Activated CD4-positive, alpha-beta T cell treated with anti-CD3 and anti-CD28 coated beads for 36 hours (primary cell): ENCODE measurements at regions not wholly inside any gene's neighbourhood (a gene's known extent, or its start where the extent isn't known, plus 50 kb on each side); places are given as distances from the start of the nearest gene placed in this dataset.

Source experiments
- ATAC-seq: fragments of 200-7000 bp; cut with Tn5 transposase; one replicate; pipeline ENCODE4 v1.10.0; 2021; ENCODE audit warnings: mild to moderate bottlenecking, moderate library complexity
- CTCF ChIA-PET: fragments of 350-600 bp; sonication (Branson Sonifier 250); formaldehyde crosslinking; loops from one replicate; lab custom pipeline; 2021; ENCODE audit warnings: antibody characterized with exemption; lab: Charles Lee
- POLR2A ChIA-PET: fragments of 350-600 bp; sonication (Branson Sonifier 250); formaldehyde crosslinking; loops from one replicate; lab custom pipeline; 2021; ENCODE audit warnings: antibody characterized with exemption, inconsistent platforms; lab: Charles Lee
- DNase-seq: peaks from one replicate; pipeline ENCODE4 v3.0.0-alpha.2; 2020
- H3K27ac Mint-ChIP-seq: one replicate; pipeline ENCODE4 v1.8.0; 2021; ENCODE audit warnings: mixed read lengths
- H3K27me3 Mint-ChIP-seq: one replicate; pipeline ENCODE4 v1.8.0; 2021; ENCODE audit warnings: mixed read lengths
- H3K36me3 Mint-ChIP-seq: one replicate; pipeline ENCODE4 v1.8.0; 2021; ENCODE audit warnings: low read depth, mixed read lengths
- H3K4me1 Mint-ChIP-seq: one replicate; pipeline ENCODE4 v1.8.0; 2021; ENCODE audit warnings: mixed read lengths
- H3K4me3 Mint-ChIP-seq: one replicate; pipeline ENCODE4 v1.8.0; 2021; ENCODE audit warnings: mild to moderate bottlenecking, moderate library complexity, mixed read lengths
- H3K9me3 Mint-ChIP-seq: one replicate; pipeline ENCODE4 v1.8.0; 2021; ENCODE audit warnings: low read depth, mixed read lengths
- intact Hi-C, 2 experiments: fragments of 100-400 bp; cut with DNase I in 1 of 2; cut with micrococcal nuclease in 1 of 2; formaldehyde crosslinking; loops; one replicate each; pipeline versions ENCODE4 v1.14.2 to v1.15.1; 2022 to 2024; cut with DNase I, micrococcal nuclease

DNA sequence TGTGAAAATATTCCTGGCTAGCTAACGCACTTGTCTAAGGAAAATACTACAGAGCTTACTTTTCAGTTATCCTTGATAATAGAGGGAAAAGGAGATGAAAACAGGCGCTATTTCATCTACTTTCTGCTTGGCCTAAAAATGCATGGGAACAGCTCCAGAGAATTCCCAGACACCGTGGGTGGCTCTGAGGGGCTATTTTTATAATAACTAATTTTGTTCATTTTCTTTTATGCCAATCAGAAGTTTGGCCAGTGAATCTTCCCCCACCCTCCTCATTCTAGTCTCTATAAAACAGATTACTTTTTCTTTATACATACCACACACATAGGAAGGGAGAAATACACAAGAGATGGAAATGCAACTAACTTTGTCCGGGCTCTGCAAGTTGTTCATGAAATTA, 322.9 kb downstream of the SETD4 start:
- H3K27ac Mint-ChIP-seq: no peak overlapping the region
- H3K36me3 Mint-ChIP-seq: no peaks in the 10 kb centered on the region
- intact Hi-C loops: no loop called here
- ATAC-seq (no peak), DNase-seq (no peak)
- peaks cover 6% of the 10 kb centered on the region for H3K27me3 Mint-ChIP-seq
- H3K9me3 Mint-ChIP-seq: no peaks in the 10 kb centered on the region
- no peak overlapping the region for H3K4me3 Mint-ChIP-seq
- ChIA-PET CTCF (no interaction called here), POLR2A (interaction anchor here (0.6 kb wide), 1 partner anchor 50 kb away, joined by 3 read pairs; no protein-coding TSS in a partner anchor)
- no peaks in the 10 kb centered on the region for H3K4me1 Mint-ChIP-seq

DNA sequence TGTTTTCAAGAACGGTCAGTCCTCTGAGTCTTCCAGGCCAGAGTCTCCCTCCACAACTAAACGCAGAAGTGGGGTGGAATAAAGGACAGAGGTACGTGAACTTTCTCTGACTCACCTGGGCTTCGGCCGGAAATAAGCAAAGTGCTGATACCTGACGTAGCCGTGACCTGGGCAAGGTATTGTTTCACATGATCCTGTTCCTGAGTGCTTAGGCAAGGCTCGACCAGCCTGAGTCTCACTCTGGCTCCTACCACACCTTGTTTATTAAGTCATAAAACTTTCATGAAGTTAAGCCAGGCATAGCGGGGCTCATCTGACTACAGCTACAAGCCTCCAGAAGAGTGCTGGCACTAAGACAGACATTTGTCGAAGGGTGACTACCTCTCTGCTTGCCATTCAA, 327.5 kb downstream of the SETD4 start:
- Mint-ChIP-seq H3K4me3 (no peak overlapping the region), H3K9me3 (no peaks in the 10 kb centered on the region), H3K27ac (no peak overlapping the region), H3K36me3 (no peaks in the 10 kb centered on the region), H3K4me1 (no peaks in the 10 kb centered on the region), H3K27me3 (peaks cover 11% of the 10 kb centered on the region)
- ChIA-PET CTCF (no interaction called here), POLR2A (no interaction called here)
- DNase-seq (no peak), ATAC-seq (no peak)
- intact Hi-C loops: no loop called here

DNA sequence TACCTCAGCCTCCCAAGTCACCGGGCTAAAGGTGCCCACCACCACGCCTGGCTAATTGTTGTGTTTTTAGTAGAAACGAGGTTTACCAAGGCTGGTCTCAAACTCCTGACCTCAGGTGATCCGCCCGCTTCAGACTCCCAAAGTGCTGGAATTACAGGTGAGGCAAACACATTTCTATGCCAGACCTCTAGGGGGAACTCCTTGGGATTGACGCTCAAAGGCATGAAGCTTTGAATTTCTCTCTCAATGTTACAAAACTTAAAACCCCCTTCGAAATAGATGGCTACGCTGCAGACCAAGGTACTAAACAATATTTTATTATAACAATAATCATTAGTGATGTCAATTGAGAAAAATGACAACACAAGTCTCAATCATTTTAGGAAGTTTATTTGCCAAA, 330.0 kb downstream of the SETD4 start:
- Mint-ChIP-seq H3K4me1 (no peaks in the 10 kb centered on the region), H3K4me3 (no peak overlapping the region), H3K27ac (no peak overlapping the region), H3K36me3 (no peaks in the 10 kb centered on the region), H3K27me3 (peaks cover 24% of the 10 kb centered on the region), H3K9me3 (no peaks in the 10 kb centered on the region)
- intact Hi-C loops: no loop called here
- POLR2A ChIA-PET: no interaction called here
- ATAC-seq (no peak), DNase-seq (no peak)
- CTCF ChIA-PET: no interaction called here

DNA sequence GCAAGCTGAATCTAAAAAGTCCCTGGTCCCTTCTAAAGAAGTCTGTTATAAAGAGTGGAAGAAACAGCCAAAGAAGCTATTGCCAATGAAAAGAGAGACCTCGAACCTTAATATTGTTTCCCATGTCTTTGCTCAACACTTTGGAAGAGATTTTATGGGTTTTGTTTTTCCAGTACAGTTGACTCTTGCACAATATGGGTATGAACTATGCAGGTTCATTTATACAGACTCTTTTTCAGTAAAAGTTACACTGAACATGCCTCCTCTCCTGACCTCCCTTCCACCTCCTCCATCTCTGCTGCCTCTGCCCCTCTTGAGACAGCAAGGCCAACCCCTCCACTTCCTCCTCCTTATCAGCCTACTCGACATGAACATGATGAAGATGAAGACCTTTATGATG, 332.5 kb downstream of the SETD4 start:
- Mint-ChIP-seq H3K9me3 (no peaks in the 10 kb centered on the region), H3K36me3 (no peaks in the 10 kb centered on the region), H3K4me3 (no peak overlapping the region), H3K27ac (no peak overlapping the region), H3K27me3 (peaks cover 32% of the 10 kb centered on the region), H3K4me1 (no peaks in the 10 kb centered on the region)
- intact Hi-C loops: no loop called here
- ChIA-PET POLR2A (no interaction called here), CTCF (interaction anchor here (0.6 to 1.5 kb wide), 2 partner anchors 17 to 982 kb away, joined by 3 to 5 read pairs; no protein-coding TSS in a partner anchor)
- no peak for ATAC-seq
- DNase-seq: no peak

DNA sequence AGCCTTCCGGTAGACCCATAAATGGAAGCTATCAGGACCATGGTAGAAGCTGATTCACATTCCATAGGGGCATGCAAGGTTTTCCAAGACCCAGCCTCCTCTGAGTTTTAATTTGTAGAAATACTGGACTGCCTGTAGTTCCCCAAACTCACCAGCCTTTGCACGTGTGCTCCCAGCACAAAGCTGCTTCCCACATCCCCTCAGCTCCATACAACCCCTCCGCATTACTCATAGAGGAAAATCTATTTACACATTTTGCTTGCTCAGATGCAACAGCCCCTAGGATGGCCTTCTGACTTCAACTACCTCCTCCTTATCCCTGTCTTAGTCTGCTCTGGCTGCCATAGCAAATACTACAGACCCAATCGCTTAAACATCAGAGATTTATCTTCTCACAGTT, 336.2 kb downstream of the SETD4 start:
- H3K36me3 Mint-ChIP-seq: no peaks in the 10 kb centered on the region
- POLR2A ChIA-PET: no interaction called here
- intact Hi-C loops: no loop called here
- CTCF ChIA-PET: no interaction called here
- no peak overlapping the region for H3K27ac Mint-ChIP-seq
- DNase-seq (no peak), ATAC-seq (no peak)
- H3K27me3 Mint-ChIP-seq: peaks cover 38% of the 10 kb centered on the region
- H3K9me3 Mint-ChIP-seq: no peaks in the 10 kb centered on the region
- no peak overlapping the region for H3K4me3 Mint-ChIP-seq
- H3K4me1 Mint-ChIP-seq: no peaks in the 10 kb centered on the region

DNA sequence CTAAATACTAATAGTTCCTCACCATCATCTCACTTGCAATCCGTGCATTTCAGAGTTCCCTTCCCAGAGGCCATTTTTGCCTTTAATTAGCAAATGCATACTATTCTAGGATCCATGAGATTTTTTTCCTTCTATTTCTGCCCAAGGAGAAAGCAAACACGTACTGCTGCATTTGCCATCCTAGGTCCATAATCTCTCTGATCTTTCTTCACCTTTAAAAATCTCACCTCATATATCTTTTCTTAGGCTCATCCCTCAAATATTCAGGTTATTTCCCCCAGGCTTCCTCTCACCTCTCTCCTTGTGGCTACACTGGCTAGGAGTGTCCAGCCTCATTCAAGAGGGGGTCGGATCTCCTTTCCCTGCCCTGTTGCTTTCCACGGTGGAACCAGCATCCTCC, 338.6 kb downstream of the SETD4 start:
- DNase-seq (no peak), ATAC-seq (no peak)
- Mint-ChIP-seq H3K36me3 (no peaks in the 10 kb centered on the region), H3K4me1 (no peaks in the 10 kb centered on the region), H3K4me3 (no peak overlapping the region), H3K27ac (no peak overlapping the region), H3K27me3 (peaks cover 29% of the 10 kb centered on the region), H3K9me3 (no peaks in the 10 kb centered on the region)
- ChIA-PET POLR2A (no interaction called here), CTCF (no interaction called here)
- intact Hi-C loops: no loop called here

DNA sequence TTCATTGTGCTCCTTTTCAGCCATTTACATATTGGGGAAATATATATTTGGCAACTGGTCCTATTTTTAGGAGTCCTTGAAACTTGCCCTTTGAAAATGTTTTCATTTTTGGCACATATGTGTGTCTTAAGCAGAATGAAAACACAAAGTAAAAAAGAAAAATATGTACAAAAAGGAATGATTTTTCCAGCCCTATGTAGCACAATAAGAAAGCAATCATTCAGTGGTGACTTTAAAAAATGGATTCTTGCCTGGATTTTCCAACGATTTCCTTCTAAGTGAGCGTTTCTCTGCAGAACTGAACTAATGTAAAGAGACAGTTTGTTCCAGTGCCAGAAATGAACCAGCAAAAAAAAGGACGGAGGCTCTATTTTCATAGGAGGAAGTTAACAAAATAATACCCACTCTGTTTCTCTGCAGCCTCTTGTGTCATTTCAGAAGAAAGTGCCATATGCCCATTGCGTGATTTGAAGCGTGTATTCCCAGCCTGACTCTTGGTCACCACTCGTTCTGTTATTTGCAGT, 340.1 kb downstream of the SETD4 start:
- Mint-ChIP-seq H3K27ac (no peak overlapping the region), H3K36me3 (no peaks in the 10 kb centered on the region), H3K9me3 (no peaks in the 10 kb centered on the region), H3K27me3 (peaks cover 31% of the 10 kb centered on the region), H3K4me3 (no peak overlapping the region), H3K4me1 (no peaks in the 10 kb centered on the region)
- POLR2A ChIA-PET: no interaction called here
- ATAC-seq: no peak
- intact Hi-C loops: no loop called here
- no peak for DNase-seq
- CTCF ChIA-PET: interaction anchor here (0.8 to 1.2 kb wide), 3 partner anchors 34 to 249 kb away, joined by 3 read pairs; no protein-coding TSS in a partner anchor

DNA sequence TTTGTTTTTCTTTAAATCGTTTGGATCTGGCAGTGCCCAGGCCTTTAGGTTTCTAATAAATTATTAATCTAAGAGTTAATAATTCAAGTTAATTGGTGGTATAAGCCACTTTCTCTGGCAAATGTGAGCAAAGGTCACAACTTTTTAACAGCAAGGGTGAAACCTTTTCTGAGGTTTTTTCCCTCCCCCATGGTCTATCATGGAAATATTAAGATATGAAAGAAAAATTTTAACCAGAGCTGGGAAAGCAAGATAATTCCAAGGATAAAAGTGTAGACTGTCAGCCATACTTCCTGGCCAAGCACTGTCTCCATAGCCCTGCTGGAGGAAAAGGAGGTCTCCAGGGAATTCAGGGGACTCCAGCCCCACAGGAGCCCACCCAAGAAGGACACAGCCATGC, 341.2 kb downstream of the SETD4 start:
- no peak for ATAC-seq
- ChIA-PET POLR2A (no interaction called here), CTCF (interaction anchor here (0.7 to 1.2 kb wide), 2 partner anchors 121 to 718 kb away, joined by 3 to 4 read pairs; no protein-coding TSS in a partner anchor)
- Mint-ChIP-seq H3K36me3 (no peaks in the 10 kb centered on the region), H3K9me3 (no peaks in the 10 kb centered on the region), H3K27me3 (peaks cover 25% of the 10 kb centered on the region), H3K27ac (no peak overlapping the region), H3K4me1 (no peaks in the 10 kb centered on the region), H3K4me3 (no peak overlapping the region)
- intact Hi-C loops: no loop called here
- no peak for DNase-seq

DNA sequence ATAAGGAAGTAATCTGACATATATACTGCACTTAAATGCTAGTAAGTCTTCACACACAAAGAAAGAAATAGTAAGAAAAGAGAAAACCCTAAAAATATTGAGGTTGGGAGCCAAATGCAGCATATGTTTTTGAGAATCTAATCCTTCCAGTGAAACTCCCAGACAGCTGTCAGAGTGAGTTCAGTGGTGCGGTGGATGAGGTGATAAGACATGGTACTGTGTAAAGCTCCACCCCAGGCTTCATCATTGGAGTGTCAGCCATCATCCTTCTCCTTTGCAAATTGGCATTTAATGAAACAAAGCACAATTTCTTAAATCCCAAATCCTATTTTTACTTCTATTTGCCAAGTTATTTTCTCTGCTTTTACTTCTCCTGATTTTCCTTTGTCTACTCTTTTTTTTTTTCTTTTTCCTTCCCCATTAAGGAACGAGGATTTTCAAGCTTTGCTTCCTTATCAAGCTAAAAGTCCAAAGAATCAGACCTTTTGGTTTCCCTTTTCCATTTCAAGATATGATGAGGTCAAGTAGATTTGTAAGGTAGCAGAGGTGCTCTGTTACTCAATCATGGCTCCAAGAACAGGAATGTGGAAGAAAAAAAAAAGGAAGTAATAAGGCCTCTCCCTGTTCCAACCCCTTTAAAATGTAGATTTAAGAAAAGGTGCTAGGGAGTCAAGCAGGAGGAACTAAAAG, 343.3 kb downstream of the SETD4 start:
- Mint-ChIP-seq H3K9me3 (no peaks in the 10 kb centered on the region), H3K27me3 (peaks cover 23% of the 10 kb centered on the region), H3K4me3 (no peak overlapping the region), H3K27ac (no peak overlapping the region), H3K36me3 (no peaks in the 10 kb centered on the region), H3K4me1 (no peaks in the 10 kb centered on the region)
- POLR2A ChIA-PET: no interaction called here
- DNase-seq (no peak), ATAC-seq (no peak)
- CTCF ChIA-PET: no interaction called here
- intact Hi-C loops: no loop called here

DNA sequence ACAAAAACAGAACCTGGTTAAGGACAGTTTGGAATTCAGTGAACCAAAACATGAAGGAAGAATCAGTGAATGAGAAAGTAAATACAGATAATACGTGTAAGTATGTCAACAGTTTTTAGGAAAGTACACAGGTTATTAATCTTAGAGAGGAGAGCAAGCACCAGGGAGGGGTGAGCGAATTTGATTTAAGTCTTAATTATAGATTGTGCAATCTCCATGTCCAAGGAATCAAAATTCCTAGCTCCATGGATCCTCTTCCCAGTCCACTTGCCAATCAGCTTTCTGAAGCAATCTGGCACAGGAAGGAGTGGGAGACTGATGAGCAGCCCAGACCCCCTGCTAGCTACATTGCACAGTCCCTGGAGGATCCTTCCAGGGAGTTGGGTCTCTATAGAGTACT, 346.4 kb downstream of the SETD4 start:
- DNase-seq: no peak
- CTCF ChIA-PET: no interaction called here
- no peak overlapping the region for H3K4me3 Mint-ChIP-seq

DNA sequence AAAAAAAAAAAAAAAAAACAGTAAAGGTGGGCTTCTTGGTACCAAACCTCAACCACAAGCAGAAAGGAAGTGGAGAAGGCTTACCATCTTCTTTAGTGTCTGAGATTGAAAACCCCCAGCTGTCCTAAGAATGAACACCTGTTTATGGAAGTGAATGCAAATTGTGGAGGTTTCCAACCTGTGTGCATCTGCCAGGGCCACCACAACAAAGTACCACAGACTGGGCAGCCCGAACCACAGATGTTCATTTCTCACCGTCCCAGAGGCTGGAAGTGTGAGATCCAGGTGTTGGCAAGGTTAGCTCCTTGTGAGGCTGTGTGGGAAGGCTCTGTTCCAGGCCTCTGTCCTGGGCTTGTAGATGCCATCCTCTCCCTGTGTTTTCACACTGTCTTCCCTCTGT, 348.7 kb downstream of the SETD4 start:
- DNase-seq (no peak), ATAC-seq (no peak)
- ChIA-PET POLR2A (no interaction called here), CTCF (no interaction called here)
- Mint-ChIP-seq H3K9me3 (no peaks in the 10 kb centered on the region), H3K27me3 (peaks cover 14% of the 10 kb centered on the region), H3K4me1 (no peaks in the 10 kb centered on the region), H3K36me3 (no peaks in the 10 kb centered on the region), H3K4me3 (no peak overlapping the region), H3K27ac (no peak overlapping the region)
- intact Hi-C loops: no loop called here

More for the DNA sequence above, 346.4 kb downstream of the SETD4 start:
- intact Hi-C loops: no loop called here
- ATAC-seq: no peak
- POLR2A ChIA-PET: no interaction called here
- H3K36me3 Mint-ChIP-seq: no peaks in the 10 kb centered on the region
- no peak overlapping the region for H3K27ac Mint-ChIP-seq
- peaks cover 19% of the 10 kb centered on the region for H3K27me3 Mint-ChIP-seq
- H3K4me1 Mint-ChIP-seq: no peaks in the 10 kb centered on the region
- no peaks in the 10 kb centered on the region for H3K9me3 Mint-ChIP-seq

DNA sequence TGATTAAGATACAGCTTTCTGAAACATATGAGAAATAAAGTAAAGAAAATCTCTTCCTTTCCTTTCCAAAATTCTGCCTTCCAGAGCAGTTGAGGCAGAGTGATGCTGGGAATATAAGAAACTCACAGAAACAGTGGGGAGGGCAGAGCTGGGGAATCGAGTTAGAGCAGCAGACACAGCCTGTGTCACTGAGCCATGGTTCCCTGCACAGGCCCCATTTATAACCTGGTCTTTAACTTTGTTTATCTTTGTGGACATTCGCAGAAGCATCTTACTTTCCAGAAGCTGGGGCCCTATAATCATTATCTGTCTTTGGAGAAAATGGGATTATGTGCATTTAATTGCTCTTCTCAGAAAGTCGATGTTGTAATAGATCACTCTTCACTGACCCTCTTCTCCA, 349.1 kb downstream of the SETD4 start:
- H3K36me3 Mint-ChIP-seq: no peaks in the 10 kb centered on the region
- intact Hi-C loops: no loop called here
- ChIA-PET CTCF (no interaction called here), POLR2A (no interaction called here)
- H3K9me3 Mint-ChIP-seq: no peaks in the 10 kb centered on the region
- peaks cover 14% of the 10 kb centered on the region for H3K27me3 Mint-ChIP-seq
- no peak overlapping the region for H3K4me3 Mint-ChIP-seq
- H3K27ac Mint-ChIP-seq: no peak overlapping the region
- DNase-seq (no peak), ATAC-seq (no peak)
- no peaks in the 10 kb centered on the region for H3K4me1 Mint-ChIP-seq
